C4-2B (cell line): ENCODE measurements at regions not wholly inside any gene's neighbourhood (a gene's known extent, or its start where the extent isn't known, plus 50 kb on each side); places are given as distances from the start of the nearest gene placed in this dataset.
"Not testable (repeated sequence)": the region's sequence is repeated elsewhere in the genome, so short reads cannot be mapped to it uniquely, and the experiment has no call there.

Experiments used
- CTCF ChIP-seq: fragments of 450-650 bp; conservative IDR thresholded peaks from 2 replicates; pipeline ENCODE4 v1.5.1; 2017; ENCODE audit warnings: mild to moderate bottlenecking
- ZFX ChIP-seq: fragments of 450-650 bp; IDR thresholded peaks from 2 replicates; pipeline ENCODE4 v1.6.1; 2017

DNA sequence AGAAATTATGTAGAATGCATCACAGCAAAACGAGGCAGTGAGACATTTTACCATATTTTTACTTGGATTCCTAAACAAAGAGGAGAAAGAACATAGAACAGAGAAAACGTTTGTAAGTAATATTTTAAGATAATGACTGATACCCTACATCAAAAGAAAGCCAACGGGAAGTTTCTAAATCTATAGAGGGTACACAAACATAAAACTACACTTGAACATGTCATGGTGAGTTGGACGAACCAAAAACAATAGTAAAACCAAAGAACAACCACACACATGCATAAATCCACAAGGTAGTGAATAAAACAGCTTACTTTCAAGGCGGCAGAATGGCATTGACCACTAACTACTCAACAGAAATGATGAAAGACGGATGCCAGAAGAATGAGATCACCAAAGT, 209.7 kb upstream of the NOTCH2NLA start:
- TF ChIP-seq ZFX, CTCF: not testable (repeated sequence)
